Retinal pigment epithelial cell (primary cell): ENCODE measurements at regions not wholly inside any gene's neighbourhood (a gene's known extent, or its start where the extent isn't known, plus 50 kb on each side); places are given as distances from the start of the nearest gene placed in this dataset.

ENCODE experiments used
- DNase-seq: peaks from one replicate; pipeline ENCODE4 v3.0.0-alpha.2; 2010; ENCODE audit warnings: low read depth
- H3K4me3 ChIP-seq: 2 replicates; pipeline ENCODE4 v1.5.1; 2011; ENCODE audit warnings: mild to moderate bottlenecking, low read length, control low read depth, moderate library complexity
- TF ChIP-seq, protein P1 (sequence below): conservative IDR thresholded peaks from 2 replicates; pipeline ENCODE4 v1.5.1; 2011; ENCODE audit warnings: low read depth, low read length, control low read depth, inconsistent platforms

DNA sequence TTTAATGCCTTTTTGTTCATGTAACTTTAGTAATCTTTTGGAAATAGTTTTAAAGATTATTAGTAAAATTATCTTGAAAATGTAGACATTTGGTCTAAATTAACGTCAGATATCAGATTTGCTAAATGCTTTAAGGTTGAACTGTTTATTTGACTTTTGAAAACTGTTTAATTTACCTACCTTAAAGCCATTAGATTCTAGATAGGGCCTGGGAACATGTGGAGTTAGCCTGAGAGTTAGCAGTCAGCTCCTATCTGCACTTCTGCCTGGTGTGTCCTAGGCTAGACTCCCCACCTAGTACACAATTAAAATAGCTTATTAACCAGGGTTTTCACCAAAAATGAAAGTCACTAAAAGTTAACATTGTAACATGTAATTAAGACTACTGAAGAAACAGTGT, 53.7 kb upstream of the CFAP20DC start:
- DNase-seq: no peak
- H3K4me3 ChIP-seq: no peak overlapping the region
- TF ChIP-seq, protein P1, sequence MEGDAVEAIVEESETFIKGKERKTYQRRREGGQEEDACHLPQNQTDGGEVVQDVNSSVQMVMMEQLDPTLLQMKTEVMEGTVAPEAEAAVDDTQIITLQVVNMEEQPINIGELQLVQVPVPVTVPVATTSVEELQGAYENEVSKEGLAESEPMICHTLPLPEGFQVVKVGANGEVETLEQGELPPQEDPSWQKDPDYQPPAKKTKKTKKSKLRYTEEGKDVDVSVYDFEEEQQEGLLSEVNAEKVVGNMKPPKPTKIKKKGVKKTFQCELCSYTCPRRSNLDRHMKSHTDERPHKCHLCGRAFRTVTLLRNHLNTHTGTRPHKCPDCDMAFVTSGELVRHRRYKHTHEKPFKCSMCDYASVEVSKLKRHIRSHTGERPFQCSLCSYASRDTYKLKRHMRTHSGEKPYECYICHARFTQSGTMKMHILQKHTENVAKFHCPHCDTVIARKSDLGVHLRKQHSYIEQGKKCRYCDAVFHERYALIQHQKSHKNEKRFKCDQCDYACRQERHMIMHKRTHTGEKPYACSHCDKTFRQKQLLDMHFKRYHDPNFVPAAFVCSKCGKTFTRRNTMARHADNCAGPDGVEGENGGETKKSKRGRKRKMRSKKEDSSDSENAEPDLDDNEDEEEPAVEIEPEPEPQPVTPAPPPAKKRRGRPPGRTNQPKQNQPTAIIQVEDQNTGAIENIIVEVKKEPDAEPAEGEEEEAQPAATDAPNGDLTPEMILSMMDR: no peak

DNA sequence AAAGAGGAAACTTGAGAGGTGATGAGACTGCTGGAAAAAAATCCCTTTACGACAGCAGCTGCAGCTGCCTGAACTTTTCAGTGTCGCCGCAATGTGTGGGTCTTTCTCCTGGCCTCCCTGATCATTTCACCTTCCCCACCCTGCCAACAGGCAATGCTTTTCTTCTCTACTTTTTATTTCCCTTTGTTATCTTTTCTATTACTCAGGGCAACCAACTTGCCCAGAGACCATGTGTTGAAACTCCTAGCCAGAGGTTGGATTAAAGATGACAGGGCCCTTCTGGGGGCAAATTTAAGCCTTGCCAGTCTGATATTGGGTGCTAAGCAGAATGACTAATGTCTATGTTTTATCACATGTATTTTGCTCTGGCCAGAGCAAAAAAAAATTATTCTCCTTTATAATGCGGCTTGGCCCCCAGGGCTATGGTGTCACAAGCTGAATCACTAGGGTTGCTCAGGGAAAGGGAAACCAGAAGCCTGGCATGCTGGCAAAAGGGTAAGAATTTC, 51.5 kb upstream of the CFAP20DC start:
- no peak overlapping the region for H3K4me3 ChIP-seq
- TF ChIP-seq, protein P1: no peak
- peak; percentile 86 for DNase-seq
